ENCODE measurements at regions not wholly inside any gene's neighbourhood (a gene's known extent, or its start where the extent isn't known, plus 50 kb on each side); places are given as distances from the start of the nearest gene placed in this dataset.
"Not testable (repeated sequence)": the region's sequence is repeated elsewhere in the genome, so short reads cannot be mapped to it uniquely, and the experiment has no call there.

DNA sequence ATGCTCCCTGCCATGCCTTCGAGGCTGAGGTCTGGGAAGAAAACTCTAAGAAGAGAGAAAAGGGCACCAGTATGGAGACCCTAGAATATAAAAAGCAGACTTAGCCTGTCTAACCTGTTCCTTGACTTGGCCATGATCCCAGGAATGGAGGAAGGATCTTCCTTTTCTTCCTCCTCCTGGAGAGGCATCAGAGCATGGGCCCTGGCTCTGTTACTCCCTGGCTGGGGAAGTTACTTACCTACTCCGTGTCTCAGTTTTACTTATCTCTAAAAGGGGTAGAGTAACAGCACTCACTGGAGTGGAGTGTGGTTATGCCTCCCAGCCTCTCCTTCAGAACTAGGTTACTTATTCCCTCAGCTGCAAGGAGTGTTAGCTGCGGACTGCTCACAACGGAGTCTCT is 55.2 kb upstream of the PHF21A start:
- H3K4me3 ChIP-seq (ENCODE audit: low read depth, low read length) = no peak overlapping the region
- no peak for DNase-seq (ENCODE audit: low read depth, low spot score)
- TF ChIP-seq, protein P1, sequence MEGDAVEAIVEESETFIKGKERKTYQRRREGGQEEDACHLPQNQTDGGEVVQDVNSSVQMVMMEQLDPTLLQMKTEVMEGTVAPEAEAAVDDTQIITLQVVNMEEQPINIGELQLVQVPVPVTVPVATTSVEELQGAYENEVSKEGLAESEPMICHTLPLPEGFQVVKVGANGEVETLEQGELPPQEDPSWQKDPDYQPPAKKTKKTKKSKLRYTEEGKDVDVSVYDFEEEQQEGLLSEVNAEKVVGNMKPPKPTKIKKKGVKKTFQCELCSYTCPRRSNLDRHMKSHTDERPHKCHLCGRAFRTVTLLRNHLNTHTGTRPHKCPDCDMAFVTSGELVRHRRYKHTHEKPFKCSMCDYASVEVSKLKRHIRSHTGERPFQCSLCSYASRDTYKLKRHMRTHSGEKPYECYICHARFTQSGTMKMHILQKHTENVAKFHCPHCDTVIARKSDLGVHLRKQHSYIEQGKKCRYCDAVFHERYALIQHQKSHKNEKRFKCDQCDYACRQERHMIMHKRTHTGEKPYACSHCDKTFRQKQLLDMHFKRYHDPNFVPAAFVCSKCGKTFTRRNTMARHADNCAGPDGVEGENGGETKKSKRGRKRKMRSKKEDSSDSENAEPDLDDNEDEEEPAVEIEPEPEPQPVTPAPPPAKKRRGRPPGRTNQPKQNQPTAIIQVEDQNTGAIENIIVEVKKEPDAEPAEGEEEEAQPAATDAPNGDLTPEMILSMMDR (IDR thresholded peaks at IDR 0.05; ENCODE audit: insufficient read depth, low read length, missing control alignments) = no peak
- ChIA-PET POLR2A (no interaction called here), CTCF (no interaction called here)

DNA sequence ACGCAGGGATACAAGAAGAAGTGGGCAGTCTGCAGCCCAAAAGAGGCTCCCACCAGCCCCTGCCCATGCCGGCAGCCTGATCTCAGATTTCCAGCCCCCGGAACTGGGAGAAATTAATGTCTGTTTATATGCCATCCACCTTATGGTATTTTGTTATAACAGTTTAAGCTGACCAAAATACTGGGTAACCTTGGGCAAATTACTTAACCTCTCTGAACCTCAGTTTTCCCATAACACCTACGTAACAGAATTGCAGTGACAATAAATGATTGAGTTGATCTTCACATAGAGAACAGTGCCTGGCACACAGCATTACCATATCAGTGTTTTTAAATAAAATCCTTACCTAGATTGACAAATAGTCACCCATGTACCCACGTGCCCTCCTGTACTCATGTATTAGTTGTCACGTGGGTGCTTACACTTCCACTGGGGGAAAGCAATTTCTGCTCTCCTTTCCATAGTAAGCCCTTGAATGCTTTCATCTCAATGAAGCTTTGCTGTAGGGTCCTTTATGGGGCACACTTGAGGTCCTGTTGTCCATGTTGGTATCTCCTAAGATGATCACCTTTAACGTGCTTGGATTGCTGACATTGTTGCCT is 54.2 kb upstream of the PHF21A start:
- ChIA-PET CTCF (no interaction called here), POLR2A (no interaction called here)
- no peak for DNase-seq (ENCODE audit: low read depth, low spot score)
- no peak overlapping the region for H3K4me3 ChIP-seq (ENCODE audit: low read depth, low read length)
- TF ChIP-seq, protein P1 (IDR thresholded peaks at IDR 0.05; ENCODE audit: insufficient read depth, low read length, missing control alignments) = no peak

DNA sequence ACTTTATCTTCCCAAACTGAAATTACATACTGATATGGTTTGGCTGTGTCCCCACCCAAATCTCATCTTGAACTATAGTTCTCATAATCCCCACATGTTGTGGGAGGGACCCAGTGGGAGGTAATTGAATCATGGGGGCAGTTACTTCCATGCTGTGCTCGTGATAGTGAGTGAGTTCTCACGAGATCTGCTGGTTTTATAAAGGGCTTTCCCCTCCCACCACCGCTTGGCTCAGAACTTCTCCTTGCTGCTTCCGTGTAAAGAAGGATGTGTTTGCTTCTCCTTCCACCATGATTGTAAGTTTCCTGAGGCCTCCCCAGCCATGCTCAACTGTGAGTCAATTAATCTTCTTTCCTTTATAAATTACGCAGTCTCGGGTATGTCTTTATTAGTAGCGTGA is 50.4 kb upstream of the PHF21A start:
- CTCF ChIA-PET; DNase-seq (ENCODE audit: low read depth, low spot score); H3K4me3 ChIP-seq (ENCODE audit: low read depth, low read length); POLR2A ChIA-PET: not testable (repeated sequence)
